H9 (cell line): ENCODE measurements at regions not wholly inside any gene's neighbourhood (a gene's known extent, or its start where the extent isn't known, plus 50 kb on each side); places are given as distances from the start of the nearest gene placed in this dataset.

Experiments used
- DNase-seq: peaks from one replicate; pipeline ENCODE4 v3.0.0-alpha.2; 2017
- H2AFZ ChIP-seq: one replicate; pipeline ENCODE4 v1.6.1; 2013; ENCODE audit warnings: mild to moderate bottlenecking, low read length, control low read depth, moderate library complexity
- H2AK5ac ChIP-seq: 2 replicates; pipeline ENCODE4 v1.6.1; 2013; ENCODE audit warnings: low read length, control low read depth, mixed read lengths; ENCODE audit not compliant: insufficient read length
- H2BK120ac ChIP-seq: one replicate; pipeline ENCODE4 v1.6.1; 2013; ENCODE audit warnings: low read depth, mild to moderate bottlenecking, low read length, control low read depth, inconsistent platforms; ENCODE audit not compliant: poor library complexity, severe bottlenecking
- H2BK12ac ChIP-seq: 2 replicates; pipeline ENCODE4 v1.6.1; 2013; ENCODE audit warnings: low read length, control low read depth, mixed read lengths, low read depth; ENCODE audit not compliant: insufficient read length
- H2BK15ac ChIP-seq: 2 replicates; pipeline ENCODE4 v1.6.1; 2013; ENCODE audit warnings: low read depth, low read length, control low read depth
- H2BK20ac ChIP-seq: one replicate; pipeline ENCODE4 v1.6.1; 2013; ENCODE audit warnings: low read depth, mild to moderate bottlenecking, low read length, control low read depth, inconsistent platforms; ENCODE audit not compliant: poor library complexity, severe bottlenecking
- H2BK5ac ChIP-seq: 2 replicates; pipeline ENCODE4 v1.6.1; 2013; ENCODE audit warnings: low read length, control low read depth, mixed read lengths; ENCODE audit not compliant: insufficient read length
- H3K14ac ChIP-seq: 2 replicates; pipeline ENCODE4 v1.6.1; 2013; ENCODE audit warnings: low read length, control low read depth; ENCODE audit not compliant: insufficient read depth
- H3K18ac ChIP-seq: 2 replicates; pipeline ENCODE4 v1.6.1; 2013; ENCODE audit warnings: low read depth, mild to moderate bottlenecking, mixed read lengths, low read length, control low read depth; ENCODE audit not compliant: insufficient read length
- H3K23ac ChIP-seq: 2 replicates; pipeline ENCODE4 v1.6.1; 2013; ENCODE audit warnings: low read length, control low read depth, mixed read lengths, low read depth; ENCODE audit not compliant: insufficient read length
- H3K23me2 ChIP-seq: 2 replicates; pipeline ENCODE4 v1.6.1; 2013; ENCODE audit warnings: low read depth, mild to moderate bottlenecking, mixed read lengths, low read length, control low read depth; ENCODE audit not compliant: insufficient read length, poor library complexity, severe bottlenecking
- H3K27ac ChIP-seq: 2 replicates; pipeline ENCODE4 v1.5.1; 2013; ENCODE audit warnings: low read length, control low read depth, mixed read lengths, low read depth; ENCODE audit not compliant: insufficient read length
- H3K27me3 ChIP-seq: 2 replicates; pipeline ENCODE4 v1.6.1; 2013; ENCODE audit warnings: low read length, control low read depth, inconsistent platforms; ENCODE audit not compliant: insufficient read depth
- H3K4ac ChIP-seq: 2 replicates; pipeline ENCODE4 v1.6.1; 2013; ENCODE audit warnings: low read depth, mild to moderate bottlenecking, control low read depth, inconsistent platforms, low read length, moderate library complexity
- H3K4me1 ChIP-seq: 2 replicates; pipeline ENCODE4 v1.6.1; 2013; ENCODE audit warnings: low read length, control low read depth, inconsistent platforms; ENCODE audit not compliant: insufficient read depth
- H3K4me2 ChIP-seq: 2 replicates; pipeline ENCODE4 v1.6.1; 2013; ENCODE audit warnings: low read length, control low read depth, mixed read lengths; ENCODE audit not compliant: insufficient read length, insufficient read depth
- H3K56ac ChIP-seq: 2 replicates; pipeline ENCODE4 v1.6.1; 2013; ENCODE audit warnings: low read depth, mild to moderate bottlenecking, mixed read lengths, low read length, control low read depth; ENCODE audit not compliant: insufficient read length
- H3K79me1 ChIP-seq: 2 replicates; pipeline ENCODE4 v1.6.1; 2013; ENCODE audit warnings: low read depth, mild to moderate bottlenecking, moderate library complexity, low read length, control low read depth, inconsistent platforms; ENCODE audit not compliant: insufficient read depth, poor library complexity, severe bottlenecking
- H3K79me2 ChIP-seq: 2 replicates; pipeline ENCODE4 v1.6.1; 2013; ENCODE audit warnings: low read length, control low read depth, inconsistent platforms; ENCODE audit not compliant: insufficient read depth
- H3K9ac ChIP-seq: 2 replicates; pipeline ENCODE4 v1.6.1; 2013; ENCODE audit warnings: low read length, control low read depth, mixed read lengths; ENCODE audit not compliant: insufficient read length; ENCODE audit errors: extremely low read depth
- H3K9me3 ChIP-seq: one replicate; pipeline ENCODE4 v1.6.1; 2013; ENCODE audit warnings: low read depth, low read length, inconsistent platforms; ENCODE audit not compliant: control insufficient read depth
- H3T11ph ChIP-seq: one replicate; pipeline ENCODE4 v1.6.1; 2013; ENCODE audit warnings: mild to moderate bottlenecking, low read length, control low read depth, inconsistent platforms
- H4K20me1 ChIP-seq: one replicate; pipeline ENCODE4 v1.6.1; 2013; ENCODE audit not compliant: control insufficient read depth, insufficient read length, insufficient read depth
- H4K5ac ChIP-seq: 2 replicates; pipeline ENCODE4 v1.6.1; 2013; ENCODE audit warnings: low read depth, mild to moderate bottlenecking, mixed read lengths, low read length, control low read depth; ENCODE audit not compliant: insufficient read length
- H4K8ac ChIP-seq: replicated peaks from 2 replicates; pipeline ENCODE4 v1.6.1; 2013; ENCODE audit warnings: low read length, control low read depth, mixed read lengths, low read depth; ENCODE audit not compliant: insufficient read length
- H4K91ac ChIP-seq: 2 replicates; pipeline ENCODE4 v1.6.1; 2013; ENCODE audit warnings: low read depth, mild to moderate bottlenecking, moderate library complexity, mixed read lengths, low read length, control low read depth; ENCODE audit not compliant: insufficient read length
- H3K27ac Mint-ChIP-seq, 3 experiments: 2 replicates in 2 of 3; 3 replicates in 1 of 3; pipeline ENCODE4 v1.8.0; 2020 to 2021; ENCODE audit warnings: mixed read lengths in 3 of 3, mild to moderate bottlenecking in 1 of 3, moderate library complexity in 1 of 3
- H3K27me3 Mint-ChIP-seq: 2 replicates; pipeline ENCODE4 v1.8.0; 2021; ENCODE audit warnings: low read depth, mild to moderate bottlenecking, moderate library complexity, mixed read lengths
- H3K36me3 Mint-ChIP-seq, 3 experiments: 2 replicates in 2 of 3; 3 replicates in 1 of 3; pipeline ENCODE4 v1.8.0; 2020 to 2021; ENCODE audit warnings: low read depth in 3 of 3, mixed read lengths in 3 of 3; ENCODE audit not compliant: insufficient read depth in 1 of 3
- H3K4me1 Mint-ChIP-seq, 2 experiments: 2 replicates each; pipeline ENCODE4 v1.8.0; 2020; ENCODE audit warnings: mixed read lengths in 2 of 2
- H3K4me3 Mint-ChIP-seq, 2 experiments: 2 replicates in 1 of 2; 3 replicates in 1 of 2; pipeline ENCODE4 v1.8.0; 2020 to 2021; ENCODE audit warnings: mild to moderate bottlenecking in 2 of 2, mixed read lengths in 2 of 2, moderate library complexity in 1 of 2
- H3K9me3 Mint-ChIP-seq, 2 experiments: 2 replicates in 1 of 2; 3 replicates in 1 of 2; pipeline ENCODE4 v1.8.0; 2020; ENCODE audit warnings: mild to moderate bottlenecking in 2 of 2, mixed read lengths in 2 of 2, moderate library complexity in 1 of 2
- WGBS: extraction: QIAGEN DNeasy Blood & Tissue Kit; methylation state at CpG from one replicate; pipeline ENCODE4 v1.1.7; 2013; ENCODE audit warnings: missing lambda C conversion rate, low lambda C conversion rate, mixed read lengths; ENCODE audit not compliant: insufficient read length; ENCODE audit errors: extremely low coverage; 5-methylcytosine and 5-hydroxymethylcytosine counted together
- TF ChIP-seq, protein P1 (sequence below): fragments of 200-600 bp; sonication (generic); conservative IDR thresholded peaks from 3 replicates; pipeline ENCODE4 v1.8.0; 2021; ENCODE audit warnings: antibody characterized with exemption, mild to moderate bottlenecking

DNA sequence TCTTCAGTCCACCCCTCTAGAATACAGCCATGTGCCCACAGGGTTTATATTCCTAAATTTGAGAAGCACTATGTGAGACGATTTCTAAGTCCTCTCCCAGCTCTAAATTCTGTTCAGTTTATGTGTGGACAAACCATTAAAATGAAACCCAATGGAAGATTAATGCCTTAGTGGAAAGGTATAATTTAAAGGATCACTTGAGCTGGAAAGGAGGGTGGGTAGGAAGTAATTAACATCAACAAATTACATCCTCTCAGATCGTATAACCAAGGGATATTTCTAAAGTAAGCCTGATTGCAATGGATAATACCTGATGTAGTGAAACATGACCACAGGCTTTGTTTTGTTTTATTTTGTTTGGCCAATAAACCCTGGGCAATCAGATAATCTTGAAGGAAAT lies 511.0 kb upstream of the COBL start:
- no peaks in the 10 kb centered on the region for H3K79me1 ChIP-seq
- no peak overlapping the region for H3K4ac ChIP-seq
- H3K27ac ChIP-seq = no peak overlapping the region
- H2BK15ac ChIP-seq = no peak overlapping the region
- H3K4me1 ChIP-seq = no peaks in the 10 kb centered on the region
- H2BK20ac ChIP-seq = no peak overlapping the region
- no peaks in the 10 kb centered on the region for H3K79me2 ChIP-seq
- H4K5ac ChIP-seq = no peak overlapping the region
- no peak overlapping the region for H2AFZ ChIP-seq
- no CpG with 5 or more reads among the region's 2 CpGs for WGBS
- H3K14ac ChIP-seq = no peak overlapping the region
- Mint-ChIP-seq H3K27me3 (no peaks in the 10 kb centered on the region), H3K9me3 (peaks cover 4 to 12% of the 10 kb centered on the region in 2 experiments; a peak in 4 of 5 replicates), H3K4me3 (no peak overlapping the region), H3K36me3 (peaks cover 0 to 16% (median 9%) of the 10 kb centered on the region in 3 experiments; a peak in 6 of 7 replicates), H3K27ac (no peak overlapping the region), H3K4me1 (peaks cover 5 to 11% of the 10 kb centered on the region in 2 experiments)
- no peaks in the 10 kb centered on the region for H3K9me3 ChIP-seq
- no peaks in the 10 kb centered on the region for H3K23me2 ChIP-seq
- H3K23ac ChIP-seq = no peak overlapping the region
- H2BK12ac ChIP-seq = no peak overlapping the region
- H2AK5ac ChIP-seq = no peak overlapping the region
- TF ChIP-seq, protein P1, sequence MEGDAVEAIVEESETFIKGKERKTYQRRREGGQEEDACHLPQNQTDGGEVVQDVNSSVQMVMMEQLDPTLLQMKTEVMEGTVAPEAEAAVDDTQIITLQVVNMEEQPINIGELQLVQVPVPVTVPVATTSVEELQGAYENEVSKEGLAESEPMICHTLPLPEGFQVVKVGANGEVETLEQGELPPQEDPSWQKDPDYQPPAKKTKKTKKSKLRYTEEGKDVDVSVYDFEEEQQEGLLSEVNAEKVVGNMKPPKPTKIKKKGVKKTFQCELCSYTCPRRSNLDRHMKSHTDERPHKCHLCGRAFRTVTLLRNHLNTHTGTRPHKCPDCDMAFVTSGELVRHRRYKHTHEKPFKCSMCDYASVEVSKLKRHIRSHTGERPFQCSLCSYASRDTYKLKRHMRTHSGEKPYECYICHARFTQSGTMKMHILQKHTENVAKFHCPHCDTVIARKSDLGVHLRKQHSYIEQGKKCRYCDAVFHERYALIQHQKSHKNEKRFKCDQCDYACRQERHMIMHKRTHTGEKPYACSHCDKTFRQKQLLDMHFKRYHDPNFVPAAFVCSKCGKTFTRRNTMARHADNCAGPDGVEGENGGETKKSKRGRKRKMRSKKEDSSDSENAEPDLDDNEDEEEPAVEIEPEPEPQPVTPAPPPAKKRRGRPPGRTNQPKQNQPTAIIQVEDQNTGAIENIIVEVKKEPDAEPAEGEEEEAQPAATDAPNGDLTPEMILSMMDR = no peak
- no peak overlapping the region for H3K56ac ChIP-seq
- H3K18ac ChIP-seq = no peak overlapping the region
- no peak overlapping the region for H3K4me2 ChIP-seq
- no peak overlapping the region for H2BK120ac ChIP-seq
- no peak overlapping the region for H2BK5ac ChIP-seq
- H4K8ac ChIP-seq = no peak overlapping the region
- H4K91ac ChIP-seq = no peak overlapping the region
- no peaks in the 10 kb centered on the region for H3K27me3 ChIP-seq
- no peak overlapping the region for H3K9ac ChIP-seq
- no peaks in the 10 kb centered on the region for H4K20me1 ChIP-seq
- no peak for DNase-seq
- no peak overlapping the region for H3T11ph ChIP-seq
